Karpas-422 (cell line): ENCODE measurements at regions not wholly inside any gene's neighbourhood (a gene's known extent, or its start where the extent isn't known, plus 50 kb on each side); places are given as distances from the start of the nearest gene placed in this dataset.
A peak's percentile ranks its signal among the peaks of the same experiment; 100 is the strongest.
"Not testable (repeated sequence)": the region's sequence is repeated elsewhere in the genome, so short reads cannot be mapped to it uniquely, and the experiment has no call there.

Experiments used
- DNase-seq: peaks from one replicate; pipeline ENCODE4 v3.0.0-alpha.2; 2015
- H2AFZ ChIP-seq: fragments of 200-600 bp; sonication (generic); 2 replicates; pipeline ENCODE4 v1.6.1; 2014; ENCODE audit warnings: antibody characterized with exemption, low read length, mixed read lengths
- H3K27ac ChIP-seq: fragments of 200-600 bp; sonication (generic); 2 replicates; pipeline ENCODE4 v1.5.1; 2014; ENCODE audit warnings: mild to moderate bottlenecking, low read length, moderate library complexity
- H3K27me3 ChIP-seq: fragments of 200-600 bp; sonication (generic); 2 replicates; pipeline ENCODE4 v1.6.1; 2014; ENCODE audit warnings: low read length, mixed read lengths
- H3K36me3 ChIP-seq: fragments of 200-600 bp; sonication (generic); 2 replicates; pipeline ENCODE4 v1.6.1; 2014; ENCODE audit warnings: low read length, mixed read lengths; ENCODE audit not compliant: insufficient read depth
- H3K4me1 ChIP-seq: fragments of 200-600 bp; sonication (generic); 2 replicates; pipeline ENCODE4 v1.6.1; 2014; ENCODE audit warnings: mild to moderate bottlenecking, low read length, mixed read lengths
- H3K4me2 ChIP-seq: fragments of 200-600 bp; sonication (generic); 2 replicates; pipeline ENCODE4 v1.6.1; 2014; ENCODE audit warnings: low read length, low read depth, mild to moderate bottlenecking; ENCODE audit not compliant: poor library complexity, severe bottlenecking
- H3K4me3 ChIP-seq: fragments of 200-600 bp; sonication (generic); 2 replicates; pipeline ENCODE4 v1.5.1; 2014; ENCODE audit warnings: mild to moderate bottlenecking, antibody characterized with exemption, low read length, mixed read lengths
- H3K79me2 ChIP-seq: fragments of 200-600 bp; sonication (generic); 2 replicates; pipeline ENCODE4 v1.6.1; 2014; ENCODE audit warnings: mild to moderate bottlenecking, low read length, mixed read lengths
- H3K9ac ChIP-seq: fragments of 200-600 bp; sonication (generic); 2 replicates; pipeline ENCODE4 v1.6.0; 2014; ENCODE audit warnings: low read length
- H3K9me2 ChIP-seq: fragments of 200-600 bp; sonication (generic), shearing (Covaris generic); replicated peaks from 2 replicates; pipeline ENCODE4 v1.6.0; 2014; ENCODE audit warnings: mild to moderate bottlenecking, low read length, moderate library complexity; ENCODE audit not compliant: insufficient read depth
- H3K9me3 ChIP-seq: fragments of 300-700, 200-600 bp; sonication (generic); 2 replicates; pipeline ENCODE4 v1.6.1; 2014; ENCODE audit warnings: low read length, mixed read lengths
- H4K20me1 ChIP-seq: fragments of 200-600 bp; sonication (generic); 2 replicates; pipeline ENCODE4 v1.6.1; 2014; ENCODE audit warnings: mild to moderate bottlenecking, antibody characterized with exemption, low read length, low read depth; ENCODE audit not compliant: insufficient read depth

DNA sequence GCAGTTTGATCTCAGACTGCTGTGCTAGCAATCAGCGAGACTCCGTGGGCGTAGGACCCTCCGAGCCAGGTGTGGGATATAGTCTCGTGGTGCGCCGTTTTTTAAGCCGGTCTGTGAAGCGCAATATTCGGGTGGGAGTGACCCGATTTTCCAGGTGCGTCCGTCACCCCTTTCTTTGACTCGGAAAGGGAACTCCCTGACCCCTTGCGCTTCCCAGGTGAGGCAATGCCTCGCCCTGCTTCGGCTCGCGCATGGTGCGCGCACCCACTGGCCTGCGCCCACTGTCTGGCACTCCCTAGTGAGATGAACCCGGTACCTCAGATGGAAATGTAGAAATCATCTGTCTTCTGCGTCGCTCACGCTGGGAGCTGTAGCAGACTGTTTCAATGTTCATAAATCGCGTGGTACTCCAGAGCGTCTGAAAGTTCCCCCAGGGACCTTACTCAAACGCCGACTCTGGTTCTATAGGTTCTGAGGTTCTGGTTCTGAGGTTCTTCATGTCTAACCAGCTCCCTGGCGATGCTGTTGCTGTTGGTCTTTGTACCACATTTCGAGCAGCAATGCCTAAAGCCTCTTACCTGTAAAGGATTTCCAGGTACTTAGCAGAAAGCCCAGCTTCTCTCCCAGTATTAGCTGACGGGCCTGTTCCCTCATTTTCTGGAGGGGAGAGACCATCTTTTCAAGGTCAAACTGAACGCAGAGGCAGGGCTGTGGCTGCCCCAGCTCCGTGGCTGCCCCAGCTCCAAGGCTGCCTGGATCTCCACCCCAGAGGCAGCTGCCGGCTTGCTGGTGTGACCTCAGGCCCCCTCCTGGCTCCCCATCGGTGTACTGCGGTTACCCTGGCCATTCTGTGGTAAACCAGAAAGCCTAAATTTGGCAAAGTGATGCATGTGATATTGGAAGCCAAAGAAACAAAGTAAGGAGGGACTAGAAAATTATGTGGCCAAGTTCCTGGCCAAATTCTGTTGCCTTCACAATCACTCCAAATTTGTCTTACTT lies 207.9 kb downstream of the RAB11FIP2 start:
- not testable (repeated sequence) for DNase-seq, H3K4me2 ChIP-seq, H3K4me1 ChIP-seq, H3K4me3 ChIP-seq, H3K9ac ChIP-seq, H3K9me2 ChIP-seq, H3K9me3 ChIP-seq, H2AFZ ChIP-seq, H4K20me1 ChIP-seq, H3K36me3 ChIP-seq, H3K27ac ChIP-seq, H3K27me3 ChIP-seq, H3K79me2 ChIP-seq

GRCh38 chr10:117856426-117856825 lies 190.3 kb downstream of the RAB11FIP2 start:
- not testable (repeated sequence) for H3K36me3 ChIP-seq, H3K9me3 ChIP-seq, H4K20me1 ChIP-seq, DNase-seq, H3K27me3 ChIP-seq, H3K4me2 ChIP-seq, H3K79me2 ChIP-seq, H3K9ac ChIP-seq, H3K27ac ChIP-seq, H2AFZ ChIP-seq, H3K4me1 ChIP-seq, H3K9me2 ChIP-seq, H3K4me3 ChIP-seq

DNA sequence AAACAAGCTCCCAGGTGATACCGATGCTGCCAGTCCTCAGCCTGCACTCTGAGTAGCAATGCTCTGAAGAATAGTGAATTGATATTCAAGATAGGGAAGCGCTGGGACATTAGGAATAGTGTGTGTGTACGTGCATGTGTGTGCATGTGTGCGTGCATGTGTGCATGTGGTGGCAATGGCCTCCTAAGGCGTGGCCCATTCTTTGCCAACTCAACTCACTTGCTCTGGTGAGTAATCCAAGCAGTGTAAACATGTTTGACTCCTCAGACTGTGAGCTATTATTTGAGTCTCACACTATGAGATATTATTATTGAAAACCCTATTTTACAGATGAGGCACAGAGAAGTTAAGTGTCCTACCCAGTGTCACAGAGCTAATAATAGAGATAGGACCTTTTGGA lies 186.6 kb downstream of the RAB11FIP2 start:
- Histone ChIP-seq H3K4me3 (no peak overlapping the region), H3K4me2 (no peak overlapping the region), H3K9me2 (no peaks in the 10 kb centered on the region), H3K9ac (no peak overlapping the region), H3K36me3 (no peaks in the 10 kb centered on the region), H3K79me2 (no peaks in the 10 kb centered on the region), H3K27me3 (no peaks in the 10 kb centered on the region), H3K4me1 (no peaks in the 10 kb centered on the region), H2AFZ (no peak overlapping the region), H4K20me1 (no peaks in the 10 kb centered on the region), H3K27ac (no peak overlapping the region), H3K9me3 (no peaks in the 10 kb centered on the region)
- no peak for DNase-seq

GRCh38 chr10:117860823-117861222 lies 185.9 kb downstream of the RAB11FIP2 start:
- H3K27me3 ChIP-seq, result no peaks in the 10 kb centered on the region
- H3K27ac ChIP-seq, result no peak overlapping the region
- no peaks in the 10 kb centered on the region for H3K9me2 ChIP-seq
- H3K9me3 ChIP-seq, result no peaks in the 10 kb centered on the region
- no peak overlapping the region for H2AFZ ChIP-seq
- no peaks in the 10 kb centered on the region for H4K20me1 ChIP-seq
- no peak overlapping the region for H3K9ac ChIP-seq
- no peak overlapping the region for H3K4me3 ChIP-seq
- H3K36me3 ChIP-seq, result no peaks in the 10 kb centered on the region
- H3K4me2 ChIP-seq, result no peak overlapping the region
- H3K4me1 ChIP-seq, result no peaks in the 10 kb centered on the region
- peak; percentile 79 for DNase-seq
- H3K79me2 ChIP-seq, result no peaks in the 10 kb centered on the region

GRCh38 chr10:117861329-117861728 lies 185.4 kb downstream of the RAB11FIP2 start:
- no peaks in the 10 kb centered on the region for H3K27me3 ChIP-seq
- H3K4me2 ChIP-seq, result no peak overlapping the region
- no peaks in the 10 kb centered on the region for H3K36me3 ChIP-seq
- no peak overlapping the region for H3K4me3 ChIP-seq
- no peak overlapping the region for H3K9ac ChIP-seq
- no peaks in the 10 kb centered on the region for H3K9me3 ChIP-seq
- no peaks in the 10 kb centered on the region for H3K79me2 ChIP-seq
- H4K20me1 ChIP-seq, result no peaks in the 10 kb centered on the region
- H2AFZ ChIP-seq, result no peak overlapping the region
- H3K27ac ChIP-seq, result no peak overlapping the region
- no peak for DNase-seq
- no peaks in the 10 kb centered on the region for H3K4me1 ChIP-seq
- no peaks in the 10 kb centered on the region for H3K9me2 ChIP-seq

GRCh38 chr10:117863771-117864170 lies 183.0 kb downstream of the RAB11FIP2 start:
- H3K9ac ChIP-seq, result no peak overlapping the region
- no peaks in the 10 kb centered on the region for H3K36me3 ChIP-seq
- H3K9me3 ChIP-seq, result no peaks in the 10 kb centered on the region
- no peaks in the 10 kb centered on the region for H4K20me1 ChIP-seq
- H3K27me3 ChIP-seq, result no peaks in the 10 kb centered on the region
- H2AFZ ChIP-seq, result no peak overlapping the region
- no peak overlapping the region for H3K4me2 ChIP-seq
- H3K9me2 ChIP-seq, result no peaks in the 10 kb centered on the region
- no peaks in the 10 kb centered on the region for H3K4me1 ChIP-seq
- H3K79me2 ChIP-seq, result no peaks in the 10 kb centered on the region
- H3K27ac ChIP-seq, result no peak overlapping the region
- DNase-seq, result no peak
- H3K4me3 ChIP-seq, result no peak overlapping the region

- Histone ChIP-seq H3K9me3 (no peaks in the 10 kb centered on the region), H3K27ac (no peak overlapping the region), H3K36me3 (no peaks in the 10 kb centered on the region), H3K27me3 (no peaks in the 10 kb centered on the region), H3K4me3 (no peak overlapping the region), H3K4me2 (no peak overlapping the region), H3K4me1 (no peaks in the 10 kb centered on the region), H2AFZ (no peak overlapping the region), H4K20me1 (no peaks in the 10 kb centered on the region), H3K9ac (no peak overlapping the region), H3K9me2 (no peaks in the 10 kb centered on the region), H3K79me2 (no peaks in the 10 kb centered on the region)
- no peak for DNase-seq
These were observed 180.8 kb downstream of the RAB11FIP2 start for GRCh38 chr10:117865945-117866344.

DNA sequence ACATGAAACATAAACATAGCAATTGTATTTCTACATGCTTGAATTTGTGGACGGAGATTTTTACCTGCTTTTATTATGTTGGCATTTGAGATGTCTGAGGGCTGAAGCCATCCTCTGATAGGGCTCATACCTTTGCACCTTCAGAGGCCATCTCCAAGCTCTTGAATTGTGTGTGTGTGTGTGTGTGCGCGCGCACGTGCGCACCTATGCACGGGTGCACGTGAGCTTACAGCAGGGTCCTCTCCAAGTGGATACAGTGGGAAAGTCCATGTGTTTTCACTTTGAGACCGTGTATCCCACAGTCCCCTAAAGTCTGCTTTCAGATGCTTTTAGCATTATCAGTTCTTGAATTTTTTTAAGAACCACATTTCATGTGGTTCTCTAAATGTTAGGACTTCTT lies 178.6 kb downstream of the RAB11FIP2 start:
- Histone ChIP-seq H3K4me3 (no peak overlapping the region), H3K9me3 (no peaks in the 10 kb centered on the region), H3K9ac (no peak overlapping the region), H3K27me3 (no peaks in the 10 kb centered on the region), H3K9me2 (no peaks in the 10 kb centered on the region), H3K79me2 (no peaks in the 10 kb centered on the region), H4K20me1 (no peaks in the 10 kb centered on the region), H3K36me3 (no peaks in the 10 kb centered on the region), H3K4me1 (no peaks in the 10 kb centered on the region), H3K27ac (no peak overlapping the region), H3K4me2 (no peak overlapping the region), H2AFZ (no peak overlapping the region)
- DNase-seq, result no peak
